Neural crest cell (in vitro differentiated cells): ENCODE measurements at regions not wholly inside any gene's neighbourhood (a gene's known extent, or its start where the extent isn't known, plus 50 kb on each side); places are given as distances from the start of the nearest gene placed in this dataset.

Source experiments
- DNase-seq: peaks from one replicate; pipeline ENCODE4 v3.0.0; 2021; ENCODE audit warnings: low read depth, mixed read lengths, low spot score
- H3K27ac Mint-ChIP-seq: one replicate; pipeline ENCODE4 v1.8.0; 2021; ENCODE audit warnings: mild to moderate bottlenecking, mixed read lengths; ENCODE audit not compliant: unreplicated experiment
- H3K27me3 Mint-ChIP-seq: 2 replicates; pipeline ENCODE4 v1.8.0; 2021; ENCODE audit warnings: low read depth, mild to moderate bottlenecking, mixed read lengths
- H3K36me3 Mint-ChIP-seq: 2 replicates; pipeline ENCODE4 v1.8.0; 2021; ENCODE audit warnings: low read depth, mild to moderate bottlenecking, mixed read lengths
- H3K4me1 Mint-ChIP-seq: 2 replicates; pipeline ENCODE4 v1.8.0; 2021; ENCODE audit warnings: mixed read lengths
- H3K4me3 Mint-ChIP-seq: one replicate; pipeline ENCODE4 v1.8.0; 2021; ENCODE audit warnings: mild to moderate bottlenecking, mixed read lengths
- H3K9me3 Mint-ChIP-seq: 2 replicates; pipeline ENCODE4 v1.8.0; 2021; ENCODE audit warnings: mixed read lengths
- CTCF ChIP-seq: fragments of 200-600 bp; sonication (generic); conservative IDR thresholded peaks from 2 replicates; pipeline ENCODE4 v1.5.0; 2021; ENCODE audit warnings: antibody characterized with exemption, mild to moderate bottlenecking

- no peak for TF ChIP-seq CTCF
- Mint-ChIP-seq H3K27ac (no peak overlapping the region), H3K4me3 (no peak overlapping the region), H3K9me3 (peaks cover 5% of the 10 kb centered on the region), H3K4me1 (peaks cover 17% of the 10 kb centered on the region), H3K27me3 (no peaks in the 10 kb centered on the region), H3K36me3 (no peaks in the 10 kb centered on the region)
- DNase-seq, result no peak
These were observed 589.8 kb downstream of the INSC start for GRCh38 chr11:15704556-15704955.

GRCh38 chr11:15705891-15706290 lies 591.2 kb downstream of the INSC start:
- H3K4me1 Mint-ChIP-seq, result peaks cover 18% of the 10 kb centered on the region
- no peak overlapping the region for H3K4me3 Mint-ChIP-seq
- H3K27me3 Mint-ChIP-seq, result no peaks in the 10 kb centered on the region
- TF ChIP-seq CTCF, result no peak
- no peaks in the 10 kb centered on the region for H3K36me3 Mint-ChIP-seq
- H3K9me3 Mint-ChIP-seq, result peaks cover 5% of the 10 kb centered on the region
- no peak for DNase-seq
- no peak overlapping the region for H3K27ac Mint-ChIP-seq

GRCh38 chr11:15707194-15707593 lies 592.5 kb downstream of the INSC start:
- no peak for TF ChIP-seq CTCF
- DNase-seq, result no peak
- H3K27me3 Mint-ChIP-seq, result no peaks in the 10 kb centered on the region
- peaks cover 5% of the 10 kb centered on the region for H3K9me3 Mint-ChIP-seq
- H3K27ac Mint-ChIP-seq, result no peak overlapping the region
- H3K36me3 Mint-ChIP-seq, result no peaks in the 10 kb centered on the region
- H3K4me1 Mint-ChIP-seq, result peaks cover 28% of the 10 kb centered on the region
- H3K4me3 Mint-ChIP-seq, result no peak overlapping the region

GRCh38 chr11:15707971-15708370 lies 593.2 kb downstream of the INSC start:
- H3K27me3 Mint-ChIP-seq, result no peaks in the 10 kb centered on the region
- no peak overlapping the region for H3K27ac Mint-ChIP-seq
- TF ChIP-seq CTCF, result no peak
- no peaks in the 10 kb centered on the region for H3K36me3 Mint-ChIP-seq
- H3K9me3 Mint-ChIP-seq, result peaks cover 3% of the 10 kb centered on the region
- H3K4me1 Mint-ChIP-seq, result peaks cover 28% of the 10 kb centered on the region
- no peak overlapping the region for H3K4me3 Mint-ChIP-seq
- no peak for DNase-seq

- no peak overlapping the region for H3K27ac Mint-ChIP-seq
- H3K27me3 Mint-ChIP-seq, result no peaks in the 10 kb centered on the region
- H3K36me3 Mint-ChIP-seq, result peaks cover 3% of the 10 kb centered on the region
- H3K9me3 Mint-ChIP-seq, result peaks cover 3% of the 10 kb centered on the region
- peaks cover 28% of the 10 kb centered on the region for H3K4me1 Mint-ChIP-seq
- no peak overlapping the region for H3K4me3 Mint-ChIP-seq
- DNase-seq, result no peak
- TF ChIP-seq CTCF, result no peak
These were observed 596.0 kb downstream of the INSC start for GRCh38 chr11:15710580-15711275.
